ENCODE measurements at regions not wholly inside any gene's neighbourhood (a gene's known extent, or its start where the extent isn't known, plus 50 kb on each side); places are given as distances from the start of the nearest gene placed in this dataset.
A peak's percentile ranks its signal among the peaks of the same experiment; 100 is the strongest.

GRCh38 chr20:9978397-9979004, 56.3 kb upstream of the ANKEF1 start (continued):
- TF ChIP-seq, protein P1, sequence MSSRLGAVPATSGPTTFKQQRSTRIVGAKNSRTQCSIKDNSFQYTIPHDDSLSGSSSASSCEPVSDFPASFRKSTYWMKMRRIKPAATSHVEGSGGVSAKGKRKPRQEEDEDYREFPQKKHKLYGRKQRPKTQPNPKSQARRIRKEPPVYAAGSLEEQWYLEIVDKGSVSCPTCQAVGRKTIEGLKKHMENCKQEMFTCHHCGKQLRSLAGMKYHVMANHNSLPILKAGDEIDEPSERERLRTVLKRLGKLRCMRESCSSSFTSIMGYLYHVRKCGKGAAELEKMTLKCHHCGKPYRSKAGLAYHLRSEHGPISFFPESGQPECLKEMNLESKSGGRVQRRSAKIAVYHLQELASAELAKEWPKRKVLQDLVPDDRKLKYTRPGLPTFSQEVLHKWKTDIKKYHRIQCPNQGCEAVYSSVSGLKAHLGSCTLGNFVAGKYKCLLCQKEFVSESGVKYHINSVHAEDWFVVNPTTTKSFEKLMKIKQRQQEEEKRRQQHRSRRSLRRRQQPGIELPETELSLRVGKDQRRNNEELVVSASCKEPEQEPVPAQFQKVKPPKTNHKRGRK (tag; IDR thresholded peaks at IDR 0.05) = no peak
- no peak for TF ChIP-seq ZNF449 (CRISPR knock-in tag; IDR thresholded peaks at IDR 0.05)
- TF ChIP-seq RFX7 (CRISPR knock-in tag; IDR thresholded peaks at IDR 0.05) = no peak
- TF ChIP-seq CREM (IDR thresholded peaks at IDR 0.05; ENCODE audit: low read depth) = peak; percentile 70
- TF ChIP-seq, protein P2, sequence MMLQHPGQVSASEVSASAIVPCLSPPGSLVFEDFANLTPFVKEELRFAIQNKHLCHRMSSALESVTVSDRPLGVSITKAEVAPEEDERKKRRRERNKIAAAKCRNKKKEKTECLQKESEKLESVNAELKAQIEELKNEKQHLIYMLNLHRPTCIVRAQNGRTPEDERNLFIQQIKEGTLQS (IDR thresholded peaks at IDR 0.05) = peak; percentile 68
- TF ChIP-seq, protein P2 (CRISPR knock-in tag; conservative IDR thresholded peaks at IDR 0.05) = no peak
- no peak for TF ChIP-seq SAFB (IDR thresholded peaks at IDR 0.05; ENCODE audit: borderline replicate concordance, low read depth, low read length)
